ENCODE measurements at regions not wholly inside any gene's neighbourhood (a gene's known extent, or its start where the extent isn't known, plus 50 kb on each side); places are given as distances from the start of the nearest gene placed in this dataset.

DNA sequence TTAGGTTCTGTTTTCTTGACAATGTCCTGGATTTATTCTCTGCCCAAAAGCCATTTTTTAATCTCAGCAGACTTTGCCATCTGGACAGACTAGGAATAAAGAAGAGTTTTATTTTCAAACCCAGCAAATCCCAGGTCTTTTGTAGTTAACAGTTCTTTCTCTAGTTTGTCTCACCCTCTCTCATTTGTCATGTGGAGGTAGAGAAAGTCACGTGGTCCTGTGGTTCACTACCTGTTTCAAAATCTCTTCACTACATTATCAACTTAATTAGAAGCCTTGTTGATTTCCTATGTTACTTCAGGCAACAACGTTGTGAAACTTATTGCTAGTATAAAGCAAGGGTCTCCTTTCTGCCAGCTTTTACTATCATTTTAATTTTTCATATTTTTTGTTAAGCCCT, 1222.6 kb downstream of the EFNB2 start:
- Histone ChIP-seq H3K9ac (ENCODE audit: low read length) (no peak overlapping the region), H3F3A (ENCODE audit: low read length, unreplicated experiment) (no peaks in the 10 kb centered on the region), H3K79me2 (ENCODE audit: low read length) (no peaks in the 10 kb centered on the region), H3K9me2 (replicated peaks; ENCODE audit: low read length) (no peaks in the 10 kb centered on the region), H4K20me1 (ENCODE audit: low read length) (no peaks in the 10 kb centered on the region), H3K27me3 (ENCODE audit: low read length) (no peaks in the 10 kb centered on the region), H2AFZ (ENCODE audit: low read length) (no peak overlapping the region), H3K4me1 (ENCODE audit: insufficient read depth, low read length) (no peaks in the 10 kb centered on the region), H3K27ac (ENCODE audit: low read length) (no peak overlapping the region), H3K9me3 (ENCODE audit: low read length) (no peaks in the 10 kb centered on the region), H3K4me3 (ENCODE audit: low read length) (no peak overlapping the region), H3K4me2 (ENCODE audit: low read length) (no peak overlapping the region), H3K36me3 (ENCODE audit: low read depth, low read length) (no peaks in the 10 kb centered on the region)
- ChIA-PET POLR2A (ENCODE audit: unreplicated experiment) (no interaction called here), CTCF (no interaction called here)
- intact Hi-C loops (cut with micrococcal nuclease) = no loop called here
- no TSS peak for BruUV-seq (replicated peaks)
- ATAC-seq = no peak
- TF ChIP-seq EZH2 (IDR thresholded peaks at IDR 0.05; ENCODE audit: low read length, unreplicated experiment) (no peak), EZH2phosphoT487 (IDR thresholded peaks at IDR 0.05; ENCODE audit: borderline replicate concordance, low read length) (no peak), CTCF (conservative IDR thresholded peaks at IDR 0.05; ENCODE audit: low read depth, low read length) (no peak)
- DNase-seq = no peak

GRCh38 chr13:105311094-105311493, 1224.4 kb downstream of the EFNB2 start:
- no peaks in the 10 kb centered on the region for H4K20me1 ChIP-seq (ENCODE audit: low read length)
- H3K79me2 ChIP-seq (ENCODE audit: low read length) = no peaks in the 10 kb centered on the region
- TF ChIP-seq EZH2phosphoT487 (IDR thresholded peaks at IDR 0.05; ENCODE audit: borderline replicate concordance, low read length) (no peak), EZH2 (IDR thresholded peaks at IDR 0.05; ENCODE audit: low read length, unreplicated experiment) (no peak), CTCF (conservative IDR thresholded peaks at IDR 0.05; ENCODE audit: low read depth, low read length) (no peak)
- H3K4me3 ChIP-seq (ENCODE audit: low read length) = no peak overlapping the region
- no peaks in the 10 kb centered on the region for H3K9me3 ChIP-seq (ENCODE audit: low read length)
- no peaks in the 10 kb centered on the region for H3F3A ChIP-seq (ENCODE audit: low read length, unreplicated experiment)
- ATAC-seq (no peak), DNase-seq (no peak)
- H3K4me1 ChIP-seq (ENCODE audit: insufficient read depth, low read length) = no peaks in the 10 kb centered on the region
- no peaks in the 10 kb centered on the region for H3K27me3 ChIP-seq (ENCODE audit: low read length)
- H2AFZ ChIP-seq (ENCODE audit: low read length) = no peak overlapping the region
- no peak overlapping the region for H3K9ac ChIP-seq (ENCODE audit: low read length)
- H3K9me2 ChIP-seq (replicated peaks; ENCODE audit: low read length) = no peaks in the 10 kb centered on the region
- POLR2A ChIA-PET (ENCODE audit: unreplicated experiment) = no interaction called here
- no TSS peak for BruUV-seq (replicated peaks)
- CTCF ChIA-PET = no interaction called here
- no peaks in the 10 kb centered on the region for H3K36me3 ChIP-seq (ENCODE audit: low read depth, low read length)
- H3K27ac ChIP-seq (ENCODE audit: low read length) = no peak overlapping the region
- H3K4me2 ChIP-seq (ENCODE audit: low read length) = no peak overlapping the region
- intact Hi-C loops (cut with micrococcal nuclease) = no loop called here

- Histone ChIP-seq H3K9me3 (ENCODE audit: low read length) (no peaks in the 10 kb centered on the region), H3K4me1 (ENCODE audit: insufficient read depth, low read length) (no peaks in the 10 kb centered on the region), H3K27ac (ENCODE audit: low read length) (no peak overlapping the region), H4K20me1 (ENCODE audit: low read length) (no peaks in the 10 kb centered on the region), H3K4me3 (ENCODE audit: low read length) (no peak overlapping the region), H2AFZ (ENCODE audit: low read length) (no peak overlapping the region), H3K36me3 (ENCODE audit: low read depth, low read length) (no peaks in the 10 kb centered on the region), H3K9ac (ENCODE audit: low read length) (no peak overlapping the region), H3K27me3 (ENCODE audit: low read length) (no peaks in the 10 kb centered on the region), H3K4me2 (ENCODE audit: low read length) (no peak overlapping the region), H3K79me2 (ENCODE audit: low read length) (no peaks in the 10 kb centered on the region), H3K9me2 (replicated peaks; ENCODE audit: low read length) (no peaks in the 10 kb centered on the region), H3F3A (ENCODE audit: low read length, unreplicated experiment) (no peaks in the 10 kb centered on the region)
- intact Hi-C loops (cut with micrococcal nuclease) = no loop called here
- TF ChIP-seq EZH2 (IDR thresholded peaks at IDR 0.05; ENCODE audit: low read length, unreplicated experiment) (no peak), CTCF (conservative IDR thresholded peaks at IDR 0.05; ENCODE audit: low read depth, low read length) (no peak), EZH2phosphoT487 (IDR thresholded peaks at IDR 0.05; ENCODE audit: borderline replicate concordance, low read length) (no peak)
- no TSS peak for BruUV-seq (replicated peaks)
- ATAC-seq (no peak), DNase-seq (no peak)
- ChIA-PET POLR2A (ENCODE audit: unreplicated experiment) (no interaction called here), CTCF (no interaction called here)
Measured at GRCh38 chr13:105307776-105308175, 1227.7 kb downstream of the EFNB2 start.
